ENCODE measurements at regions not wholly inside any gene's neighbourhood (a gene's known extent, or its start where the extent isn't known, plus 50 kb on each side); places are given as distances from the start of the nearest gene placed in this dataset.

- Histone ChIP-seq H2BK120ac (ENCODE audit: low read depth, low read length) (no peak overlapping the region), H3K18ac (ENCODE audit: low read depth, low read length) (no peak overlapping the region), H2AFZ (replicated peaks; ENCODE audit: low read length, poor library complexity) (no peak overlapping the region), H3K14ac (replicated peaks; ENCODE audit: low read depth, low read length) (no peak overlapping the region), H4K5ac (ENCODE audit: low read depth, low read length) (no peak overlapping the region), H3K56ac (ENCODE audit: extremely low read depth, insufficient read depth, low read length) (no peak overlapping the region), H3K4me3 (ENCODE audit: insufficient read depth, low read depth, low read length) (no peak overlapping the region), H2BK15ac (ENCODE audit: low read depth, low read length) (no peak overlapping the region), H3K79me1 (ENCODE audit: low read depth in 1 of 2, low read length in 2 of 2) (no peaks in the 10 kb centered on the region), H3K36me3 (ENCODE audit: control insufficient read depth, insufficient read depth, low read length) (no peaks in the 10 kb centered on the region), H2AK5ac (ENCODE audit: low read depth, low read length) (no peak overlapping the region), H2AK9ac (replicated peaks; ENCODE audit: low read depth, low read length, poor library complexity) (no peak overlapping the region), H3K4me1 (ENCODE audit: control insufficient read depth, insufficient read depth, low read length) (no peaks in the 10 kb centered on the region; the same call in 1 of the 2 replicates), H2BK5ac (ENCODE audit: low read depth, low read length, poor library complexity, severe bottlenecking) (no peak overlapping the region), H4K20me1 (ENCODE audit: insufficient read depth, low read length) (no peaks in the 10 kb centered on the region), H3K9me1 (ENCODE audit: insufficient read depth, low read length) (no peaks in the 10 kb centered on the region), H3K4me2 (ENCODE audit: low read depth, low read length) (no peak overlapping the region), H4K8ac (ENCODE audit: low read depth in 2 of 2, low read length in 2 of 2) (no peak overlapping the region), H3K4ac (ENCODE audit: low read depth, low read length) (no peak overlapping the region), H3K9me3 (ENCODE audit: control insufficient read depth, insufficient read depth, low read length) (no peaks in the 10 kb centered on the region), H3K23ac (ENCODE audit: low read depth, low read length) (no peak overlapping the region), H3K9ac (ENCODE audit: low read depth, low read length) (no peak overlapping the region), H3K27ac (ENCODE audit: insufficient read depth, low read length) (no peak overlapping the region), H3K27me3 (ENCODE audit: control insufficient read depth, insufficient read depth, low read length) (no peaks in the 10 kb centered on the region), H2BK20ac (ENCODE audit: low read depth, low read length) (no peak overlapping the region), H4K91ac (ENCODE audit: insufficient read depth, low read depth, low read length) (no peak overlapping the region)
- DNase-seq (no peak), ATAC-seq (ENCODE audit: low read depth) (no peak)
- BruUV-seq (replicated peaks): no TSS peak
- WGBS, 2 experiments (ENCODE audit: extremely low coverage in 2 of 2, insufficient read length in 1 of 2): 67% methylated on average over 1 of the region's 5 CpGs; no CpG with 5 or more reads in 1 of the 2 experiments
- in situ Hi-C loops (cut with MboI; ENCODE audit: low sequenced_read_pairs): no loop called here
- POLR2A ChIA-PET (ENCODE audit: unreplicated experiment): no interaction called here
- intact Hi-C loops (cut with micrococcal nuclease): no loop called here
- CTCF ChIA-PET: no interaction called here
- dilution Hi-C loops (cut with HindIII; ENCODE audit: low sequenced_read_pairs, unreplicated experiment): no loop called here
- no peak for TF ChIP-seq RAD21 (IDR thresholded peaks at IDR 0.05; ENCODE audit: low read length)
- no peak for TF ChIP-seq RFX5 (IDR thresholded peaks at IDR 0.05; ENCODE audit: low read depth, low read length)
- no peak for TF ChIP-seq USF2 (IDR thresholded peaks at IDR 0.05; ENCODE audit: low read depth, low read length)
- TF ChIP-seq BHLHE40 (IDR thresholded peaks at IDR 0.05; ENCODE audit: low read depth, low read length): no peak
- no peak for TF ChIP-seq RCOR1 (IDR thresholded peaks at IDR 0.05; ENCODE audit: insufficient replicate concordance, low read length)
- TF ChIP-seq POLR2A (IDR thresholded peaks at IDR 0.05; ENCODE audit: low read depth, low read length): no peak
- TF ChIP-seq CTCF (conservative IDR thresholded peaks at IDR 0.05; ENCODE audit: low read depth, low read length): no peak
- no peak for TF ChIP-seq SMC3 (IDR thresholded peaks at IDR 0.05; ENCODE audit: low read depth, low read length)
- no peak for TF ChIP-seq CHD1 (IDR thresholded peaks at IDR 0.05; ENCODE audit: low read depth, low read length)
Measured at GRCh38 chr6:22706651-22707050, 137.3 kb downstream of the HDGFL1 start.
